MM.1S (cell line): ENCODE measurements at regions not wholly inside any gene's neighbourhood (a gene's known extent, or its start where the extent isn't known, plus 50 kb on each side); places are given as distances from the start of the nearest gene placed in this dataset.

Source experiments
- DNase-seq: peaks from one replicate; pipeline ENCODE4 v3.0.0-alpha.2; 2015
- H2AFZ ChIP-seq: fragments of 300-600 bp; sonication (generic); 2 replicates; pipeline ENCODE4 v1.6.0; 2016; ENCODE audit warnings: antibody characterized with exemption, low read length
- H3F3A ChIP-seq: fragments of 300-600 bp; sonication (generic); 2 replicates; pipeline ENCODE4 v1.6.1; 2016; ENCODE audit warnings: mild to moderate bottlenecking, antibody characterized with exemption, low read length, moderate library complexity, mixed read lengths; ENCODE audit not compliant: insufficient read depth
- H3K27ac ChIP-seq: fragments of 300-600 bp; sonication (generic); 2 replicates; pipeline ENCODE4 v1.5.1; 2016; ENCODE audit warnings: mild to moderate bottlenecking, low read length
- H3K27me3 ChIP-seq: fragments of 300-600 bp; sonication (generic); replicated peaks from 2 replicates; pipeline ENCODE4 v1.6.0; 2016; ENCODE audit warnings: low read length; ENCODE audit not compliant: insufficient read depth
- H3K36me3 ChIP-seq: fragments of 300-600 bp; sonication (generic); replicated peaks from 2 replicates; pipeline ENCODE4 v1.6.1; 2016; ENCODE audit warnings: mild to moderate bottlenecking, low read length, mixed read lengths; ENCODE audit not compliant: insufficient read depth
- H3K4me1 ChIP-seq: fragments of 300-600 bp; sonication (generic); 2 replicates; pipeline ENCODE4 v1.6.1; 2016; ENCODE audit warnings: low read length, mixed read lengths
- H3K4me2 ChIP-seq: fragments of 300-600 bp; sonication (generic); 2 replicates; pipeline ENCODE4 v1.6.0; 2016; ENCODE audit warnings: low read depth, low read length
- H3K4me3 ChIP-seq: fragments of 300-600 bp; sonication (generic); 2 replicates; pipeline ENCODE4 v1.5.1; 2016; ENCODE audit warnings: low read length, mixed read lengths
- H3K79me2 ChIP-seq: fragments of 300-600 bp; sonication (generic); 2 replicates; pipeline ENCODE4 v1.6.1; 2016; ENCODE audit warnings: mixed run types, low read length, mixed read lengths
- H3K9ac ChIP-seq: fragments of 300-600 bp; sonication (generic); 2 replicates; pipeline ENCODE4 v1.6.1; 2016; ENCODE audit warnings: low read length, mixed read lengths
- H3K9me2 ChIP-seq: fragments of 300-600 bp; sonication (generic); replicated peaks from 2 replicates; pipeline ENCODE4 v1.6.1; 2016; ENCODE audit warnings: mild to moderate bottlenecking, low read length, mixed read lengths; ENCODE audit not compliant: insufficient read depth
- H3K9me3 ChIP-seq: fragments of 300-600 bp; sonication (generic); replicated peaks from 2 replicates; pipeline ENCODE4 v1.6.1; 2016; ENCODE audit warnings: mild to moderate bottlenecking, low read length, mixed read lengths; ENCODE audit not compliant: insufficient read depth
- H4K20me1 ChIP-seq: fragments of 300-600 bp; sonication (generic); 2 replicates; pipeline ENCODE4 v1.6.1; 2016; ENCODE audit warnings: mild to moderate bottlenecking, low read length, moderate library complexity, mixed read lengths; ENCODE audit not compliant: insufficient read depth
- CTCF ChIP-seq: fragments of 300-600 bp; sonication (generic); IDR thresholded peaks from 2 replicates; pipeline ENCODE4 v1.5.1; 2016; ENCODE audit warnings: antibody characterized with exemption, low read length, mixed read lengths
- EZH2 ChIP-seq: fragments of 300-600 bp; sonication (generic); optimal IDR thresholded peaks from 2 replicates; pipeline ENCODE3; 2017; ENCODE audit warnings: low read depth, mild to moderate bottlenecking, antibody characterized with exemption, low read length, mixed read lengths
- EZH2phosphoT487 ChIP-seq: fragments of 300-600 bp; sonication (generic); IDR thresholded peaks from 2 replicates; pipeline ENCODE4 v1.6.1; 2018; ENCODE audit warnings: antibody characterized with exemption, low read length

DNA sequence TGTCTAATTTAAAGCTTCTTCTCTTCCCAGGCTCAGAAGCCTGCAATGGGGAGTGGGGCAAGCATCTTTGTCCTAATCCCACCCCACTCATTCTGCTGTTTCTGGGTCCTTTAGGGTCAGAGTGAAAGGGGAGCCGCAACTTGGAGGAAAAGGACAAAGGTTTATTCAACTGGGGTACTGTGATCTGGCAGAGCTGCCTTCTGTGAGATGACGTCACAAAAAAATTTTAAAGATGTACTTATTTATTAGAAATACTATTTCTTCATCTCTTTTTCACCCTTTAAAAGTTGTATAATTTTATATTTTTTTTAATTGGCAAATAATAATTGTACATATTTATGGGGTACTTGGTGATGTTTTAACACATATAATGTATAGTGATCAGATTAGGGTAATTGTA lies 302.6 kb downstream of the TDRD3 start:
- H3K9me3 ChIP-seq, result no peaks in the 10 kb centered on the region
- H3K4me1 ChIP-seq, result no peaks in the 10 kb centered on the region
- H3K4me2 ChIP-seq, result no peak overlapping the region
- H4K20me1 ChIP-seq, result no peaks in the 10 kb centered on the region
- no peak overlapping the region for H3K9ac ChIP-seq
- H3K9me2 ChIP-seq, result no peaks in the 10 kb centered on the region
- no peak for DNase-seq
- no peak overlapping the region for H2AFZ ChIP-seq
- no peaks in the 10 kb centered on the region for H3K27me3 ChIP-seq
- no peak overlapping the region for H3K27ac ChIP-seq
- no peak overlapping the region for H3K4me3 ChIP-seq
- H3K79me2 ChIP-seq, result no peaks in the 10 kb centered on the region
- no peaks in the 10 kb centered on the region for H3F3A ChIP-seq
- no peaks in the 10 kb centered on the region for H3K36me3 ChIP-seq
- TF ChIP-seq CTCF (no peak), EZH2 (no peak), EZH2phosphoT487 (no peak)

GRCh38 chr13:60696602-60697001 lies 299.6 kb downstream of the TDRD3 start:
- Histone ChIP-seq H3K4me2 (no peak overlapping the region), H3K79me2 (no peaks in the 10 kb centered on the region), H3K4me1 (no peaks in the 10 kb centered on the region), H3F3A (no peaks in the 10 kb centered on the region), H3K27ac (no peak overlapping the region), H3K9me2 (no peaks in the 10 kb centered on the region), H3K9ac (no peak overlapping the region), H3K4me3 (no peak overlapping the region), H2AFZ (no peak overlapping the region), H3K9me3 (no peaks in the 10 kb centered on the region), H4K20me1 (no peaks in the 10 kb centered on the region), H3K36me3 (no peaks in the 10 kb centered on the region), H3K27me3 (no peaks in the 10 kb centered on the region)
- no peak for TF ChIP-seq CTCF
- no peak for TF ChIP-seq EZH2
- no peak for TF ChIP-seq EZH2phosphoT487
- DNase-seq, result no peak

GRCh38 chr13:60691268-60691667 lies 294.2 kb downstream of the TDRD3 start:
- Histone ChIP-seq H2AFZ (no peak overlapping the region), H3K79me2 (no peaks in the 10 kb centered on the region), H3F3A (peaks cover 5% of the 10 kb centered on the region; the same call in 1 of the 2 replicates), H3K4me1 (no peaks in the 10 kb centered on the region), H4K20me1 (no peaks in the 10 kb centered on the region), H3K36me3 (no peaks in the 10 kb centered on the region), H3K9me3 (no peaks in the 10 kb centered on the region), H3K27me3 (no peaks in the 10 kb centered on the region), H3K4me3 (no peak overlapping the region), H3K4me2 (no peak overlapping the region), H3K27ac (no peak overlapping the region), H3K9ac (no peak overlapping the region), H3K9me2 (no peaks in the 10 kb centered on the region)
- TF ChIP-seq EZH2phosphoT487 (no peak), EZH2 (no peak), CTCF (no peak)
- no peak for DNase-seq

- Histone ChIP-seq H3F3A (peaks cover 5% of the 10 kb centered on the region; the same call in 1 of the 2 replicates), H3K36me3 (no peaks in the 10 kb centered on the region), H3K4me3 (no peak overlapping the region), H3K9ac (no peak overlapping the region), H4K20me1 (no peaks in the 10 kb centered on the region), H3K9me3 (no peaks in the 10 kb centered on the region), H3K27me3 (no peaks in the 10 kb centered on the region), H3K4me2 (no peak overlapping the region), H3K27ac (no peak overlapping the region), H3K9me2 (no peaks in the 10 kb centered on the region), H3K79me2 (no peaks in the 10 kb centered on the region), H3K4me1 (no peaks in the 10 kb centered on the region), H2AFZ (no peak overlapping the region)
- TF ChIP-seq CTCF (no peak), EZH2phosphoT487 (no peak), EZH2 (no peak)
- no peak for DNase-seq
Observed at GRCh38 chr13:60690604-60691003, 293.6 kb downstream of the TDRD3 start.
